B cell (primary cell): ENCODE measurements at regions not wholly inside any gene's neighbourhood (a gene's known extent, or its start where the extent isn't known, plus 50 kb on each side); places are given as distances from the start of the nearest gene placed in this dataset.

Source experiments
- ATAC-seq: fragments of 200-7000 bp; cut with Tn5 transposase; one replicate; pipeline ENCODE4 v1.10.0; 2021; ENCODE audit warnings: low read depth, mild to moderate bottlenecking, moderate number of reproducible peaks, moderate library complexity
- CTCF ChIA-PET: fragments of 350-600 bp; sonication (Branson Sonifier 250); formaldehyde crosslinking; loops from one replicate; lab custom pipeline; 2021; ENCODE audit warnings: antibody characterized with exemption, inconsistent platforms; lab: Charles Lee
- POLR2A ChIA-PET: fragments of 350-600 bp; sonication (Branson Sonifier 250); formaldehyde crosslinking; loops from one replicate; lab custom pipeline; 2021; ENCODE audit warnings: antibody characterized with exemption; lab: Charles Lee
- DNase-seq: peaks from one replicate; pipeline ENCODE4 v3.0.0; 2013
- H2AFZ ChIP-seq: 2 replicates; pipeline ENCODE4 v1.6.1; 2012; ENCODE audit warnings: mild to moderate bottlenecking, low read depth, low read length; ENCODE audit not compliant: insufficient read depth, poor library complexity, severe bottlenecking
- H3K27ac ChIP-seq, 2 donors: 1 replicate in 1 of 2; 2 replicates in 1 of 2; pipeline ENCODE4 v1.5.1; 2012 to 2013; ENCODE audit warnings: low read length in 2 of 2, mild to moderate bottlenecking in 2 of 2, moderate library complexity in 1 of 2
- H3K27me3 ChIP-seq, 4 experiments: fragments of 200-600 bp in 1 of 4; sonication (generic) in 1 of 4; replicated peaks in 1 of 4; 1 replicate in 2 of 4; 2 replicates in 2 of 4; pipeline versions ENCODE4 v1.6.1 to v1.7.0; 2013 to 2016; ENCODE audit warnings: low read length in 3 of 4, mild to moderate bottlenecking in 2 of 4, mixed read lengths in 1 of 4, moderate library complexity in 1 of 4; ENCODE audit not compliant: insufficient read depth in 4 of 4, control insufficient read depth in 3 of 4; ENCODE audit errors: control extremely low read depth in 1 of 4
- H3K36me3 ChIP-seq, 2 experiments: replicated peaks in 1 of 2; 1 replicate in 1 of 2; 2 replicates in 1 of 2; pipeline versions ENCODE4 v1.6.1 to v1.7.1; 2013; ENCODE audit warnings: low read length in 1 of 2; ENCODE audit not compliant: insufficient read depth in 2 of 2, control insufficient read depth in 1 of 2; ENCODE audit errors: control extremely low read depth in 1 of 2, extremely low read depth in 1 of 2
- H3K4me1 ChIP-seq, 2 donors: fragments of 200-600 bp in 1 of 2; sonication (generic) in 1 of 2; 1 replicate in 1 of 2; 2 replicates in 1 of 2; pipeline versions ENCODE4 v1.5.1 to v1.6.1; 2013 to 2017; ENCODE audit warnings: low read length in 2 of 2; ENCODE audit not compliant: control insufficient read depth in 2 of 2, insufficient read depth in 2 of 2
- H3K4me2 ChIP-seq: replicated peaks from 2 replicates; pipeline ENCODE3; 2012; ENCODE audit warnings: mild to moderate bottlenecking, low read depth, low read length; ENCODE audit not compliant: poor library complexity, severe bottlenecking
- H3K4me3 ChIP-seq, 5 experiments: fragments of 200-600 bp in 1 of 5; sonication (generic) in 1 of 5; 1 replicate in 3 of 5; 2 replicates in 2 of 5; pipeline versions ENCODE4 v1.5.1 to v1.7.0; 2011 to 2016; ENCODE audit warnings: low read length in 4 of 5, mild to moderate bottlenecking in 4 of 5, low read depth in 2 of 5, control low read depth in 1 of 5, moderate library complexity in 1 of 5; ENCODE audit not compliant: insufficient read depth in 1 of 5; ENCODE audit errors: control extremely low read depth in 1 of 5, extremely low read depth in 1 of 5
- H3K79me2 ChIP-seq: fragments of 200-600 bp; sonication (generic); one replicate; pipeline ENCODE4 v1.6.0; 2016; ENCODE audit warnings: low read length; ENCODE audit not compliant: control insufficient read depth, insufficient read depth
- H3K9ac ChIP-seq: fragments of 200-600 bp; sonication (generic); 2 replicates; pipeline ENCODE4 v1.6.1; 2017; ENCODE audit warnings: mild to moderate bottlenecking, low read length, moderate library complexity
- H3K9me3 ChIP-seq, 3 donors: one replicate each; pipeline versions ENCODE4 v1.6.1 to v1.7.1; 2013; ENCODE audit warnings: low read length in 2 of 3; ENCODE audit not compliant: control insufficient read depth in 2 of 3, insufficient read depth in 1 of 3; ENCODE audit errors: control extremely low read depth in 1 of 3
- H4K20me1 ChIP-seq: 2 replicates; pipeline ENCODE4 v1.6.0; 2012; ENCODE audit warnings: mild to moderate bottlenecking, low read length; ENCODE audit not compliant: insufficient read depth, control insufficient read depth, poor library complexity, severe bottlenecking
- H3K27ac Mint-ChIP-seq: one replicate; pipeline ENCODE4 v1.8.0; 2021; ENCODE audit warnings: mixed read lengths
- H3K27me3 Mint-ChIP-seq: one replicate; pipeline ENCODE4 v1.8.0; 2021; ENCODE audit warnings: mixed read lengths
- H3K4me1 Mint-ChIP-seq: one replicate; pipeline ENCODE4 v1.8.0; 2021; ENCODE audit warnings: mixed read lengths
- H3K4me3 Mint-ChIP-seq: one replicate; pipeline ENCODE4 v1.8.0; 2021; ENCODE audit warnings: mixed read lengths
- H3K9me3 Mint-ChIP-seq: one replicate; pipeline ENCODE4 v1.8.0; 2022; ENCODE audit warnings: mixed read lengths; ENCODE audit not compliant: insufficient read depth
- CTCF ChIP-seq: fragments of 200-600 bp; IDR thresholded peaks from one replicate; pipeline ENCODE4 v1.8.0; 2022; ENCODE audit warnings: antibody characterized with exemption, mild to moderate bottlenecking
- EZH2 ChIP-seq: IDR thresholded peaks from 2 replicates; pipeline ENCODE4 v1.6.1; 2012; ENCODE audit warnings: borderline replicate concordance, low read depth, mild to moderate bottlenecking, moderate library complexity, low read length; ENCODE audit not compliant: insufficient read depth, poor library complexity, severe bottlenecking
- WGBS: methylation state at CpG from one replicate; pipeline ENCODE4 v1.1.5; 2013; ENCODE audit warnings: missing lambda C conversion rate; ENCODE audit not compliant: insufficient coverage; 5-methylcytosine and 5-hydroxymethylcytosine counted together
- intact Hi-C: fragments of 100-400 bp; cut with micrococcal nuclease; formaldehyde crosslinking; loops from one replicate; pipeline ENCODE4 v1.10.0; 2022

- Histone ChIP-seq H3K27me3 (no peaks in the 10 kb centered on the region), H4K20me1 (no peaks in the 10 kb centered on the region), H3K4me1 (no peaks in the 10 kb centered on the region), H3K4me2 (no peak overlapping the region), H3K4me3 (no peak overlapping the region), H3K36me3 (no peaks in the 10 kb centered on the region), H3K9ac (no peak overlapping the region), H2AFZ (no peak overlapping the region), H3K79me2 (no peaks in the 10 kb centered on the region), H3K9me3 (no peaks in the 10 kb centered on the region), H3K27ac (no peak overlapping the region)
- no peak overlapping the region for H3K4me3 Mint-ChIP-seq
- WGBS = no CpG with 5 or more reads among the region's 3 CpGs
- peaks cover 3% of the 10 kb centered on the region for H3K9me3 Mint-ChIP-seq
- no peak for ATAC-seq
- CTCF ChIA-PET = no interaction called here
- POLR2A ChIA-PET = no interaction called here
- H3K27me3 Mint-ChIP-seq = no peaks in the 10 kb centered on the region
- no peaks in the 10 kb centered on the region for H3K4me1 Mint-ChIP-seq
- H3K27ac Mint-ChIP-seq = no peak overlapping the region
- TF ChIP-seq CTCF (no peak), EZH2 (no peak)
- intact Hi-C loops = no loop called here
- no peak for DNase-seq
Measured at GRCh38 chrX:115486510-115486909, 74.5 kb upstream of the PLS3 start.

- no peak for DNase-seq
- no peaks in the 10 kb centered on the region for H3K79me2 ChIP-seq
- no peak overlapping the region for H3K4me3 ChIP-seq
- ATAC-seq = no peak
- no peak overlapping the region for H3K27ac ChIP-seq
- H3K4me1 ChIP-seq = no peaks in the 10 kb centered on the region
- no peak for TF ChIP-seq CTCF
- no peak for TF ChIP-seq EZH2
- intact Hi-C loops = no loop called here
- H3K9ac ChIP-seq = no peak overlapping the region
- Mint-ChIP-seq H3K27ac (no peak overlapping the region), H3K4me3 (no peak overlapping the region), H3K4me1 (no peaks in the 10 kb centered on the region), H3K27me3 (no peaks in the 10 kb centered on the region), H3K9me3 (peaks cover 3% of the 10 kb centered on the region)
- H4K20me1 ChIP-seq = no peaks in the 10 kb centered on the region
- POLR2A ChIA-PET = no interaction called here
- H3K36me3 ChIP-seq = no peaks in the 10 kb centered on the region
- H3K4me2 ChIP-seq = no peak overlapping the region
- no peak overlapping the region for H2AFZ ChIP-seq
- H3K27me3 ChIP-seq = no peaks in the 10 kb centered on the region
- CTCF ChIA-PET = no interaction called here
- no peaks in the 10 kb centered on the region for H3K9me3 ChIP-seq
Measured at GRCh38 chrX:115487608-115488007, 73.4 kb upstream of the PLS3 start.
